Activated CD8-positive, alpha-beta memory T cell treated with anti-CD3 and anti-CD28 coated beads for 48 hours (primary cell): ENCODE measurements at regions not wholly inside any gene's neighbourhood (a gene's known extent, or its start where the extent isn't known, plus 50 kb on each side); places are given as distances from the start of the nearest gene placed in this dataset.
"Not testable (repeated sequence)": the region's sequence is repeated elsewhere in the genome, so short reads cannot be mapped to it uniquely, and the experiment has no call there.

Source experiments
- DNase-seq, 3 experiments: peaks; one replicate each; pipeline ENCODE4 v3.0.0-alpha.2; 2020; ENCODE audit warnings: low read depth in 2 of 3, low spot score in 2 of 3

DNA sequence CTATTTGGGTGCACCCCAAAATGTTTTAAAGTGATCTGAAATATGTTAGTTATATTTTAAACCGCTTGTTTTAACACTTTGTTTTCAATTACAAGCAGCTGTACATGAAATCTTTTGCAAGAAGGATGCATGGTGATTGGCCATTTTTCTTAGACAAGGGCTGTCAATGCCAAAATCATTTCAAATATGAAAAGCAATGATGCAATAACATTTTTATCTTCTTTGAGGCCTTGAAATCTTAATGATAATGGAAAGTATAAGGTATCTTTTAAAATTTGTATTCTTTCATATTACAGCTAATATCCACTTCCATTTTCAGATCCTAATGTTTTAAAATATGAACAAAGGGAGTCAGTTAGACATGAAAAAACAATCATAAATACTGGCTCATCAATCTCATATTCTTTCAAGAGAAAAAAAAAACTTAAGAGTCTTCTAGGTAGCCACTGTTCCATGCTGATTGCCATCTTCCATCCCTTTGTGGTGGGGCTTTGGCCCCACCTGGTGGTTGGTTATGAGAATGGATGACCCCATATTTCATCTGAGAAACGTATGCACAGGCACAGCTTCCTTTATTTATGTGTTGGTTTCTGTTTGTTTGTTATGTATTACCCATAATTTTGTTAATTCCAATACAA, 330.3 kb upstream of the MIR17HG start:
- DNase-seq: no peak

DNA sequence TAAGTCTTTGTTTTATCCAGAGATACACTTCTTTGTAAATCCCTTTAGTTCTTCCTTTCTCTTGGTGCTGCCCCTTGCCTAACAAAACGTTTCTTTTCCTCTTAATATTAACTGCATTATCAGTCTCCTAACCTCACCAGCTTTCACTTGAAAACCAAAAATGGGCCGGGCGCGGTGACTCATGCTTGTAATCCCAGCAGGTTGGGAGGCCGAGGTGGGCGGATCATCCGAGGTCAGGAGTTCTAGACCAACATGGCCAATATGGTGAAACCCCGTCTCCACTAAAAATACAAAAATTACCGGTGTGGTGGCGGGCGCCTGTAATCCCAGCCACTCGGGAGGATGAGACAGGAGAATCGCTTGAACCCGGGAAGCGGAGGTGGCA, 329.8 kb upstream of the MIR17HG start:
- no peak for DNase-seq

DNA sequence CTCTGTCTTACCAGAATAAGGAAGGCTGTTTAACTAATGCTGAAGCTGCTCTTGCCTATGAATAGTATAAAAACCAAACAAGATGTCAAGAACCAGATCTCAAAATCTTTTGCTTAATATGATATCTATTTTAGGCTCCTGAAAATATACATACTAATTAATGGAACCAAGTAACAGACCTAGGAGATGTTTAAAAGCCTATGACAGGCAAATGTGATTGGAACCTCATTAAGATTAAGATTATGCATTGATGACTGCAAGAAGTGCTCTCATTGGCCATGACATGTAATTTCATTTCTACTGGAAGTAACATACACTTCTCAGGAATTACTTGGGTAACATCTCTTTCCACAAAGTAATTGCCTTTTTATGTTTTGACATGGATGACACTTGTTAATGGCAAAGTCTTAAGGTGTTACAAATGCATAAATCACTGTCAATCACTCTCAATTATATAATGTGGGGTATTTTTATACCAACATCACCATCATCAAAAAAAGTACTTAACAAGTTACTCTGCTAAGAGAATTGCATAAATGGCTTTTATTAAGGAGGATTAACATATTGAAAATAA, 326.9 kb upstream of the MIR17HG start:
- no peak for DNase-seq

DNA sequence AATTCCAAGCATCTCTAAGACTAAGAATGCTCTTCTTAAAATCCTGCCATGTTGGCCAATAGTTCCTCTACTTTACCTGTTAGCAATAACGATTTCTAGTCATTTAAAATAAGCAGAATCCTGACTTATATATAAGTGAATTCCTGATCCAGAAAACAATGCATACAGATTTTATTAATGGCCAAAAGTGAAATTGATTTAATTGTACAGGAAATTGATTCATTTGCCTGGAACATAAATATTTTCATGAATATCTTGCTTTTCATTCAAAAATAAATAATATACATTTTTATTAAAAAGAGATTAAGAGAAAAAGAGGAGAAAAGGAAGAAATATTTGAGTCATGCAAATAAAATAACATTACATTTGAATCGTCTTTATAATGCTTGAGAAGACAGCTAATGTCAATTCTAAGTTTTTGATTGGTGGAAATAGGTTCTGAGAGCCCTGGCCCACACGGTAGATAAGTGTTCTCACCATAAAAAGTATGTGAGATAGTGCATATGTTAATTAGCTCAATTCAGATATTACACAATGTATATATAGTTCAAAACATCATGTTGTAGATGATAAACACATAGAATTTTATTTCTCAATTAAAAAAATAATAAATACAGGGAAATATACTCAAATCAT, 323.2 kb upstream of the MIR17HG start:
- DNase-seq: no peak

DNA sequence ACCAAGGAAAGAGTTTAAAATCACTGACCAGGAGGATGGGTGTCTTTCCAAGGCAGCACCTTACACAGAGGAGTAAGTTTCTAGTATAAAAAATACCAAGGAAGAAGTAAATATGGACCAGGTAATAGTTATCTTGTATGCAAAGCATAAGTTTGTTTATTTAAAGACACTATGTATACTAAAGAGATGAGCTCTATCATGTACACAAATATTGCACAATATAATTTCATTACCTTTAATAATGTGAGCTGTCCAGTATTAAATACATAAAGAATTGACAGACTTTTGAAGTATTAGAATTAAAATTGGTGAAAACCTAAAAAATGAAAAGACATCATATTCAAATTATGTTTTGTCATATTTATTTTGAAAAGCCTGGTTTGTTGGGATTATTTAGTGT, 322.0 kb upstream of the MIR17HG start:
- DNase-seq: no peak

DNA sequence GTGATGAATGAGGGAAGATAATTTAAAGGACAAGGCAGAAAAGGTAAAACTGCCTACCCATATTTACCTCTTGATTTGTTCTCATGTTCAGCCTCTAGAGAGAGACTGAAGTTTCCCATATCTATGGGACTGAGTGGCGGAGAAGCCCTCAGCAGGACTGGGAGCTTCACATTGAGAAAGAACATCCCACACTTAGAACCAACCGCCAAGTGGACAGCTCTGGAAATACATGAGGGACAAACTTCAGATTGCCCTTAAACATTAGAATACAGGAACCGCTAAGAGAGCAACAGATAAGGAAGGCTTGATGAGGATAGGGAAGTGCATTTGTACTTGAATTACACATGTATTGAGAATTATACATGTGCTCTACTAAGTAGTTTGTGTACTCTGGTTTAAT, 316.0 kb upstream of the MIR17HG start:
- no peak for DNase-seq

DNA sequence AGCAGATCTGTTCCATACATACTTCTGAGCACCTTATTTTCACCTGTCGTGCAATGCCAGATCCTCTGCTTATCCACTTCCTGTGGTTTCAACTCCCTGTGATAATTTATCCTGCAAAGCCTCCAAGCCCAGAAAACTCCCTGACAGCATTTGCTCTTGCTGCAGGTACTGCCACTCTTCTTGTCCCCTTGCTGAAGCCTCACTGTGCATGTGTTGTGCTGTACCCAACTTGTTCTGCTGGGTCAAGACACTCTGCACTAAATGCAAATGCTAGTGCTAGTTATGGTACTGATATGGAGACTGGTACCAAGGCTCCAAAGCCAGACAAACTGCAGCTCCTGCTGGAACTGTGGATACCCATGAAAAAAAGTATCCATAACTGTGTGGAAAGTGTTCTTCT, 315.4 kb upstream of the MIR17HG start:
- DNase-seq: no peak

DNA sequence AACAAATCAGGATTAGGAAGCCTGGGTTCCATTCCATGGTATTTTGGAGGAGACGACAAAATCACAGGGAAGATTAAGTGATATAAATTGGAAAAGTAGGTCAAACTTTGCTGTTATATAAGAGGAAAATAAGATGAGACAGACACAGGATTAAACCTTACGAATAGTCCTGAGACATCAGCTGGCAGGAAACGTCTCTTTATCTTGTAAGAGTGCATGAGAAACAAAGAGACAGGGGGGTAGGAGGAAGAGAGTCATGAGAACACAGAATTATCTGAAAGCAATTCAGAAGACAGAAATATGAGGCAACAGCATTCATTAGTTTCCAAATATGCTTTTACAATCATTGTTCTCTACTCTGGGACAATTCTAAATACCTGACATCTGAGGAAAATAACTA, 310.6 kb upstream of the MIR17HG start:
- DNase-seq: no peak

DNA sequence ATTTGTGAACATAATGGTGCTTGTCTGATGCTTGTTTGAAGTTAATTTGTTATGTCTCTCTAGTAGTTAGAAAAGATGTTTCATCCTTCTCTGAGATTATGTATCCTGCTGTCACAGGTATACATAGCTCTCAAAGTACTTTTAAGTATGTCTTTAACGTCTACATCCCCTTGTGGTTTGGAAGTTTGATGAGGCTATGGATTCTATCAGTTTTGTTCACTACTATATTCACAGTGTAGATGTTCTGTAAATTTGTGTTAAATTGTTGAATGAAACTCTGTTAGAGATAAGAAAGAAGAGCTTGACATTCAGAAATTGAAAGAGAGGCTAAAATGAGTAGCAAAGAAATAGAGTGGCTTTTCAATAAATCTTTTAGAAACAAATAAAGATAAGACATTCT, 304.6 kb upstream of the MIR17HG start:
- no peak for DNase-seq

DNA sequence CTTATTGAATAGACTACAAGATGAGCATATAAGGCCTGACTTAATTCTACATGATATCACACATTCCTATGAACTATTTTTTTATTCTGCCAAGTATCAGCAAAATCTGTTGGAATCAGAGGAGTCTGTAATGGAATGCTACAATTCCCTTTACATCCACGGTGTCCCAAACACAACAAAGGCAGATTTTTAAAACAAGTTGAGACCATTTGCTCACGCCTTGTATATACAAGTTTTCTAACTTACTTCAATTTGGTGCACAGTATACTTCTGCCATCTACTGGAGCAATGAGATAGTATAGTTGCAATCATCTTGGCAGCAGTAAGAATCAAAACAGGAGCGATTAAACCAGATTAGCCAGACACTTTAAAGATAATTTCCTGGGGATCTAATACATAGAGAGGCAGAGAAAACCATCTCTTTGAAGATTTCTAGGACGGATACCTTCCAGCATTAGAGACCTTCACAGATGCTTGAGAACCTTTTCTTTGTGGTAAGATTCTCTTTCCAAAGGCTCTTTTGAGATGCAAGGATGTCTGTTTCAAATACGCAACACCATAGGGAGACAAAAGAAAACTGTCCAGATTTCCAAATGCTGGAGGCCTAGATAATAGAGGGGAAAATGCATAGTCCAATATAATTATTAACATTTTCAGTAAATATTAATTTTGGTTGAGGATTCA, 302.0 kb upstream of the MIR17HG start:
- no peak for DNase-seq

DNA sequence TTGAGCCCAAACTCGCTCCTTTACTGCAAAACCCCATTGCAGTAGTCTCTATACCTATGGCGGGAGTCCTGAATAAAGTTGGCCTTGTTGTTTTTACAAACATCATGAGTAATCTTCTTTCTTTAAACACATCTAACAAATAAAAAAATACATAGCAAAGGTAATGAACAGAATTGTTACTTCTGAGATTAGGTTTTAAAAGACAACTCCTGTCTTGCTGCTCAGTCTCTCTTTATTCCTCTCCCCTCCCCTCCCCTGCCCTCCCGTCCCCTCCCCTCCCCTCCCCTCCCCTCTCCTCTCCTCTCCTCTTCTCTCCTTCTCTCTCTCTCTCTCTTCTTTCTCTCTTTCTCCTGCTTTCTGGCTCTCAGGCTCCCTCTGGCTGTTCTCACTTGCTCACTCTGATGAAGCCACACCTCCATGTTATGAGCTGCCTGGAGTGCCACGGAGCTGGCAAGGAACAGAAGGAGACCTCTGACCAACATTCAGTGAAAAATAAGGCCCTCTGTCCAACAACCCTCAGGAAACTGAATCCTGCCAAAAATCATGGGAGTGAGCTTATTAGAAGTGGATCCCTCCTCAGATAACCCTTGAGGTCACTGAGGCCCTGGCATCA, 300.7 kb upstream of the MIR17HG start:
- DNase-seq: no peak

DNA sequence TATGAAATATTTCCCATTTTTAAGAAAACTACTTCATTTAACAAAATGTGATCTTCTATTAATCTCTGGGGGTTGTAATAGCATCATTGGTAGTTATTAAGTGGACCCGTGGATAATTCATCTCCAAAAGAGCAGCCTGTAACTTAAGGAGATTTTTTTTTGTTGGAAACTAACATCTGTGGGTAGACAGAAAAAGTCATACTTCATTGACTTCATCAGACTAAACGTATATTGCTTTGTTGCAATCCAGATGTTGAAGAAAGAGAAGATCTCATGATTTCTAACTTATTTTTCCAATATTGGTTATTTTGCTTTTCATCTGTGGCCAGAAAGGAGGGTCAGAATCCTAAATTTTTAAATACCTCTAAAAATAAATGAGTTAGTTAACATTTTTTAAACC, 296.5 kb upstream of the MIR17HG start:
- no peak for DNase-seq

DNA sequence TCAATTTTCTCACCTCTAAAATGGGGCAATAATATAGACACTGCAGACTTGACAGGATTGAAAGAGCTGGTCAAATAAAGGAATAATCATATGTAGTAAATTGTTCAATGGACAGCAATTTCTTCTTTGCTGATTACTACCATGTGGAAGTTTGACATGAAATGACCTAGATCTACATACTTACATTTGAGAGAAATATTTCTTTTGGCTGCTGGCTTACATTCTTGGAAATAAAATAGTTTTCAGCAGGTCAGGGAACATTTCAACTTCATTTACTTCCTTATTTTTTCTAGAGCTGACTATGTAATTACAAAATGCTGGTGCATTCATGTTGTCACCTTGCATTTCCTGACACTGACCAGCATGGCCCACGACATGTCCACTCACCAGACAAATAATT, 294.6 kb upstream of the MIR17HG start:
- DNase-seq: no peak

DNA sequence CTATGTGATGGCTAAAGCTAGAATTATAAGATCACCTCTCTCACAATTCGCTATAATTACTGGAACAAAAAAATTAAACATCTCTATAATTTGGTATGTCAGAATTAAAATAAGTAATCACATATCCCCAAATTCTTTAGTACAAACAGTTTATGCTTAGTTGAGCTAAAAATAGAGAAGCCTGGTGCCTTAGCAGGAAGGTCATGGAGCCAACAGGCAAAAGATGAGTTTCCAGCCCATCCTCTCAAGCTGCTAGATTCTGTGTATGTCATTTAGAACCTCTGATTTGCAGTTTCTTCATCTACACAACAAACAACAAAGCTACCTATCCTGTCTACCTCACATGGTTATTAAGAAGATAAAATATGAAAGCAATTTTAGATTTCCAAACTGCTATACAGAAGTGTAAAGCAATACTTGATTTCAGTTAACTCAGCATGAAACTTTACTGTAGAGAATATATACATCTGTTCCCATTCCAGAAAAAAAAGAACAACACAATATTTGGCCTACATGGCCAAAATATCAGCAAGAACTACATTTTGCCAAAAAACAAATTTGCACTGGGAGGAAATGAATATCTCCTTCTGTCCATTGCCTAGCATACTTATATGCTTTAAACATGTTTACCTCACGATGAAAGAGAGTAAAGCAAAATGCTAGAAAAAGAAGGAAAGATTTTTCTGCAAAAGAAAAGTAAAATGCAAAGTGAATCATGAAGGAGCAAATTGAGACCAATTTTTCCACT, 294.0 kb upstream of the MIR17HG start:
- DNase-seq: no peak

DNA sequence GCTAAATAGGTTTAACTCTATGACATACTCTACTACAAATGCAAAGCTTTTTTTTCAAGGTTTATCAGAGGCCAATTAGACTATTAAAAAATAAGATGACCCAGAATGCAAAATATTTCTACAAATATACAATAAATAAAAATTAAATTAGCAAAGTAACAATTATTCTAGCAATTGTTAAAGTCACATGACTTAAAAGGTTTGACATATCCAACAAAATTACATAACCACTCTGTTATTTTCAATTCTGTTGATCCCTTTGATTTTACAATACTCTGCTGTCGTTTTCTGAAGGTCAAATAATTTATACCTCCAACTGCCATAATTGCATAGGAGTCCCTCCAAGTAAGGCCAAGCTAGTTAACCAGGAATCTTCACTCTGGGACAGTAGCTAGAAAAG, 292.6 kb upstream of the MIR17HG start:
- no peak for DNase-seq

DNA sequence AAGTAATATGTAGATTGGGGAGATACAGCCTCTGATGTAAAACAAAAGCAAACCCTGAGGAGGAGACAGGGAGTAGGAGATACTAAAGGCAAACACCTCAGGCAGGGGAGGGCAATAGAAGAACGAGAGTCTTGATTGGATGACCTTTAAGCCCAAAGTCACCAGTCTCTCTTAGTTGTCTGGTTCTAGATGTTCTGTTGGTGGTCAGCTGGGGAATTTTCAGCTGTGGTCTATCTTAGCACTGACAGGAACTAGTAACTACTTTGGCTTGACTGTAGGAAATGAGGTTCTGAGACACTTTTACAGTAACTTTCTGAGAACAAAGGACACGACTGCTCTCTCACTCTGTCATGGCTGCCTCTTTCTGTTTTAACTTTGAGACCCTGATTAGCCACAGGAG, 290.7 kb upstream of the MIR17HG start:
- no peak for DNase-seq

DNA sequence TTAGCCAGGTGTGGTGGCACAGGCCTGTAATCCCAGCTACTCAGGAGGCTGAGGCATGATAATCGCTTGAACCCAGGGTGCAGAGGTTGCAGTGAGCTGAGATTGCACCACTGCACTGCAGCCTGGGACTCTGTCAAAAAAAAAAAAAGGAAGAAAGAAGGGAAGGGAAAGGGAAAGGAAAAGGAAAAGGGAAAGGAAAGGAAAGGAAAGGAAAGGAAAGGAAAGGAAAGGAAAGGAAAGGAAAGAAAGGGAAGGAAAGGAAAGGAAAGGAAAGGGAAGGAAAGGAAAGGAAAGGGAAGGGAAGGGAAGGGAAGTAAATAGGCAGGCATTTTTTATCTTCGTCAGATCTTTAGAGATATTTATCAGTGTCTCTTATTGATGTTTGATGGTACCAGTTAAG, 290.0 kb upstream of the MIR17HG start:
- DNase-seq: not testable (repeated sequence)

DNA sequence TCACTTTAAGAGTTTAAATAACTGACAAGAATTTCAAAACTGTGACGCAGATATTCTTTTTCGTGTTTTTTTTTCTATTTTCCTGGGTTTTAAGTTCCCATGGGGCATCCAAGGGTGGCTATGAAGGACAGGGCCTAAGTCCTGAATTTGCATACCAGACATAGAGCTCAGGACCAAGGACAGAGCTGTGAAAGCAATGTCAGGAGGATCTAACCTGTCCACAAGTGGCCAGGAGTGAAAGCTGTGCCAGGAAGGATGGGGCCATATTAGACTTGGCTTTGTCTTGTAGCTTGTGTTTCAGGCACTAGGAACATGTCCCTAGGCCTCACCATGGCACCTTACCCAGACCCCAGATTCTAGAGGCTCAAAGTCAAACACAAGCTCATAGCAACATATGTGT, 289.4 kb upstream of the MIR17HG start:
- no peak for DNase-seq

DNA sequence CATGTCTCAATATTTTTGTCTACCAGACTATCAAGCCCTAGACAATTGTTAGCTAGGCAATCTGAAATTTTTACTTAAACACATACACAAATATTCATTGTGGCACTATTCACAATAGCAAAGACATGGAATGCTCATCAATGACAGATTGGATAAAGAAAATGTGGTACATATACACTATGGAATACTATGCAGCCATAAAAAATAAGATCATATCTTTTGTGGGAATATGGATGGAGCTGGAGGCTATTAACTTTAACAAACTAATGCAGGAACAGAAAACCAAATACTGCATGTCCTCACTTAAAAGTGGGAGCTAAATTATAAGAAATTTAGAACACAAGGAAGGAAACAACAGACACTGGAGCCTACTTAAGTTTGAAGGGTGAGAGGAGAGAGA, 288.6 kb upstream of the MIR17HG start:
- no peak for DNase-seq

DNA sequence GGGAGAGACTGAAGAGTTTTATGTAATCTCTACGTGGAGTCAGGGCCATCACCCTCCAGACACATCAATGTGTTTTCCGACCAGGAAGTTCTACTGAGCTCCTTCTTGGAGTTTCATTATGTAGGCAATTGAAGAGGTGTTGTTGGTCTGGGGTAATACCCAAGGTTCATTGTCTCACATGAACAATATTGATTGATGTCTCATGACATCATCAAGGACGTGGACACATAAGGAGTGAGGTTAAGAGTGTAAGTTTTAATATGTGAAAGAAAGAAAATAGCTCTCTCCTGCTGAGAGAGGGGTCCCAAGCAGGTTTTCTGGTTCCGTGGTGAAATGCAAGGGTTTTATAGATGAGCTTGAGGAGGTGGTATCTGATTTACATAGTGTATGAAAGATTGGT, 280.7 kb upstream of the MIR17HG start:
- no peak for DNase-seq

DNA sequence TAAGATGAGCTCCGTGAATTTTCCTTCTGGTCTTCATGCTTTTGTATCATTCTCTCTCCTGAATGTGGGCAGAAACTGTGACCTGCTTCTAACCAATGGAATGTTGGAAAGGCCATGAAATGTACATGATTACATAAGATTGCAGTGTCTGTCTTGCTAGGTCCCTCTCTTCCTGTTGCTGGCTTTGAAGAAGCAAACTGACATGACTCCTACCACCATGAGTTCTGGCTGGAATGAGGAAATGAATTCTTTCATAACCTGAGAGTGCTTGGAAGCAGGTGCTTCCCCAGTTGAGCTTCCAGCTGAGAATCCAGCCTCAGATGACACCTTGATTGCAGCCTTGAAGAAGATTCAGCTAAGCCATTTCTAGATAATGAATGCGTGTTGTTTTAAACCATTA, 275.0 kb upstream of the MIR17HG start:
- no peak for DNase-seq
